ENCODE measurements at regions not wholly inside any gene's neighbourhood (a gene's known extent, or its start where the extent isn't known, plus 50 kb on each side); places are given as distances from the start of the nearest gene placed in this dataset.

DNA sequence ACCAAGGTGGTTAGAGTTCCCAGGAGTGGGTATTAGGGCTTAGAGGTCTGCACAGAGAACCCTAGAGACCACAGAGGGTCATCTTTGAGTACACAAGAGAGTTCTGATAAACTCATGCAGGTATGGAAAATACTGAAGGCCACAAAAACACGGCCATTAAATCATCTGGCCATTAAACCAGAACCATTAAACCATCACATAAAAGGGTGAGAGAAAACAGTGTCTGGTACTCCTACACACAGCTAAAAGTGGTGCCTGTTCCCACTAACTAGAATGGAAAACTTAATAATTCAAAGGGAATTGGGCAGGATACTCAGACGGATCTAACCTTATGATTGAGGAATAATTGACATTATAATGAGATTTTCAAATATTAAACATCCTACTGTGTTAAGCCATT lies 679.4 kb downstream of the TNS3 start (continued):
- TF ChIP-seq, protein P1, sequence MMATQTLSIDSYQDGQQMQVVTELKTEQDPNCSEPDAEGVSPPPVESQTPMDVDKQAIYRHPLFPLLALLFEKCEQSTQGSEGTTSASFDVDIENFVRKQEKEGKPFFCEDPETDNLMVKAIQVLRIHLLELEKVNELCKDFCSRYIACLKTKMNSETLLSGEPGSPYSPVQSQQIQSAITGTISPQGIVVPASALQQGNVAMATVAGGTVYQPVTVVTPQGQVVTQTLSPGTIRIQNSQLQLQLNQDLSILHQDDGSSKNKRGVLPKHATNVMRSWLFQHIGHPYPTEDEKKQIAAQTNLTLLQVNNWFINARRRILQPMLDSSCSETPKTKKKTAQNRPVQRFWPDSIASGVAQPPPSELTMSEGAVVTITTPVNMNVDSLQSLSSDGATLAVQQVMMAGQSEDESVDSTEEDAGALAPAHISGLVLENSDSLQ (IDR thresholded peaks at IDR 0.05) = no peak
- TF ChIP-seq, protein P2, sequence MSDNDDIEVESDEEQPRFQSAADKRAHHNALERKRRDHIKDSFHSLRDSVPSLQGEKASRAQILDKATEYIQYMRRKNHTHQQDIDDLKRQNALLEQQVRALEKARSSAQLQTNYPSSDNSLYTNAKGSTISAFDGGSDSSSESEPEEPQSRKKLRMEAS (IDR thresholded peaks at IDR 0.05; ENCODE audit: low read depth, low read length) = no peak
- TF ChIP-seq CHD2 (IDR thresholded peaks at IDR 0.05; ENCODE audit: borderline replicate concordance, low read depth, low read length) (no peak), SP1 (IDR thresholded peaks at IDR 0.05; ENCODE audit: low read depth, low read length) (no peak), YY1 (IDR thresholded peaks at IDR 0.05; ENCODE audit: low read depth, low read length) (no peak), WRNIP1 (IDR thresholded peaks at IDR 0.05; ENCODE audit: borderline replicate concordance, low read depth, low read length) (no peak), CHD4 (IDR thresholded peaks at IDR 0.05) (no peak), SRF (IDR thresholded peaks at IDR 0.05; ENCODE audit: low read depth in 2 of 2, low read length in 2 of 2) (no peak)

DNA sequence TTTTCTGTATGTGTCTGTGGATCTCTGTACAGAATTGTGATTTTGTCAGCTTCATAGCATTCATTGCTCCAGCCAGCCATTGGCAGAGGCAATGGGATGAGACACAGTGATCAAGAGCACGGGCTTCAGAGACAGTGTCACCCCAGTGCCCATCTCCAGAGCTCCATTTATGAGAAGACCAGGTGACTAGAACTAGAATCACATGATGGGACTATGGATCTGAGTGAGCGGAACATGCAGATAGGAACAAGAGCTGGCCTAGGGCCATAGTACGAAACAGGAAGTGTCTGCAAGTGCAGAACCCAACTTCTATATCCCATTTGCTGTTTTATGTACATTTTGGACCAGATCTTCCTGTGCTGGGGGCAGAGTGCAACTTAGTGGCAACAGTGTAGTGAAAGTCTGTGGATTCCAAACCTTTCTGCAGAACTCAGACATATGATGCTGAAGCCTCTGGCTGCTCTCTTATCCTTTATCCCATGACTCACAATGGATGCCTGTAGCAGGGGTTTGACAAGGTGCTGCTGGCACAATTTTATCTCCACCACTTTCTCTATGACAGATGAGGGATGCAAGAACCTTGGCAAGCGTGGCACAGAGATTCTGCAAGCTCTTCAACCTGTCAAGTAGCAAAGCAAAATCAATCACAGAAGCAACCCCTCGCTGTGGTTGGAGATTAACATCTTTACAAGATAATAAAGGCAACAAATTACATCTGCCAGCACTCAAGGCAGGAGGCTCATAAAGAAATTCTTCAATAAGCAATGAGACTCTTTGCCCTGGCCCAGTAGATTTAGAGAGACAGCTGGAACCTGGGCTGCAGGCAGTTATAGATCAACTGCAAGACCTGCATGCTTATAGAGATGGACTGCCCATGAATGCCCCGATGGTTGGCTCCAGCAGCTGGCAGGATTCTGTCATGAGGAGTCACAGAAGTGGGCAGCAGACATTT lies 681.3 kb downstream of the TNS3 start:
- FAIRE-seq = no peak
- TF ChIP-seq LARP7 (IDR thresholded peaks at IDR 0.05) = no peak
- no peak for TF ChIP-seq STAT1 (conservative IDR thresholded peaks at IDR 0.05)
- no peak for TF ChIP-seq SIN3A (IDR thresholded peaks at IDR 0.05; ENCODE audit: low read depth, low read length)
- no peak for TF ChIP-seq FOXK2 (IDR thresholded peaks at IDR 0.05)
- TF ChIP-seq, protein P3, sequence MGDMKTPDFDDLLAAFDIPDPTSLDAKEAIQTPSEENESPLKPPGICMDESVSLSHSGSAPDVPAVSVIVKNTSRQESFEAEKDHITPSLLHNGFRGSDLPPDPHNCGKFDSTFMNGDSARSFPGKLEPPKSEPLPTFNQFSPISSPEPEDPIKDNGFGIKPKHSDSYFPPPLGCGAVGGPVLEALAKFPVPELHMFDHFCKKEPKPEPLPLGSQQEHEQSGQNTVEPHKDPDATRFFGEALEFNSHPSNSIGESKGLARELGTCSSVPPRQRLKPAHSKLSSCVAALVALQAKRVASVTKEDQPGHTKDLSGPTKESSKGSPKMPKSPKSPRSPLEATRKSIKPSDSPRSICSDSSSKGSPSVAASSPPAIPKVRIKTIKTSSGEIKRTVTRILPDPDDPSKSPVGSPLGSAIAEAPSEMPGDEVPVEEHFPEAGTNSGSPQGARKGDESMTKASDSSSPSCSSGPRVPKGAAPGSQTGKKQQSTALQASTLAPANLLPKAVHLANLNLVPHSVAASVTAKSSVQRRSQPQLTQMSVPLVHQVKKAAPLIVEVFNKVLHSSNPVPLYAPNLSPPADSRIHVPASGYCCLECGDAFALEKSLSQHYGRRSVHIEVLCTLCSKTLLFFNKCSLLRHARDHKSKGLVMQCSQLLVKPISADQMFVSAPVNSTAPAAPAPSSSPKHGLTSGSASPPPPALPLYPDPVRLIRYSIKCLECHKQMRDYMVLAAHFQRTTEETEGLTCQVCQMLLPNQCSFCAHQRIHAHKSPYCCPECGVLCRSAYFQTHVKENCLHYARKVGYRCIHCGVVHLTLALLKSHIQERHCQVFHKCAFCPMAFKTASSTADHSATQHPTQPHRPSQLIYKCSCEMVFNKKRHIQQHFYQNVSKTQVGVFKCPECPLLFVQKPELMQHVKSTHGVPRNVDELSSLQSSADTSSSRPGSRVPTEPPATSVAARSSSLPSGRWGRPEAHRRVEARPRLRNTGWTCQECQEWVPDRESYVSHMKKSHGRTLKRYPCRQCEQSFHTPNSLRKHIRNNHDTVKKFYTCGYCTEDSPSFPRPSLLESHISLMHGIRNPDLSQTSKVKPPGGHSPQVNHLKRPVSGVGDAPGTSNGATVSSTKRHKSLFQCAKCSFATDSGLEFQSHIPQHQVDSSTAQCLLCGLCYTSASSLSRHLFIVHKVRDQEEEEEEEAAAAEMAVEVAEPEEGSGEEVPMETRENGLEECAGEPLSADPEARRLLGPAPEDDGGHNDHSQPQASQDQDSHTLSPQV (IDR thresholded peaks at IDR 0.05) = no peak
- TF ChIP-seq STAT3 (IDR thresholded peaks at IDR 0.05; ENCODE audit: low read depth, low read length) = no peak
- TF ChIP-seq, protein P4, sequence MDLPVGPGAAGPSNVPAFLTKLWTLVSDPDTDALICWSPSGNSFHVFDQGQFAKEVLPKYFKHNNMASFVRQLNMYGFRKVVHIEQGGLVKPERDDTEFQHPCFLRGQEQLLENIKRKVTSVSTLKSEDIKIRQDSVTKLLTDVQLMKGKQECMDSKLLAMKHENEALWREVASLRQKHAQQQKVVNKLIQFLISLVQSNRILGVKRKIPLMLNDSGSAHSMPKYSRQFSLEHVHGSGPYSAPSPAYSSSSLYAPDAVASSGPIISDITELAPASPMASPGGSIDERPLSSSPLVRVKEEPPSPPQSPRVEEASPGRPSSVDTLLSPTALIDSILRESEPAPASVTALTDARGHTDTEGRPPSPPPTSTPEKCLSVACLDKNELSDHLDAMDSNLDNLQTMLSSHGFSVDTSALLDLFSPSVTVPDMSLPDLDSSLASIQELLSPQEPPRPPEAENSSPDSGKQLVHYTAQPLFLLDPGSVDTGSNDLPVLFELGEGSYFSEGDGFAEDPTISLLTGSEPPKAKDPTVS (IDR thresholded peaks at IDR 0.05; ENCODE audit: low read depth, low read length) = no peak
- TF ChIP-seq RELA (IDR thresholded peaks at IDR 0.05; ENCODE audit: borderline replicate concordance, partially characterized antibody) = no peak
- TF ChIP-seq NFXL1 (IDR thresholded peaks at IDR 0.05; ENCODE audit: borderline replicate concordance) = no peak

More for the DNA sequence above, 681.3 kb downstream of the TNS3 start:
- H3K36me3 ChIP-seq (ENCODE audit: control insufficient read depth in 2 of 2, insufficient read depth in 2 of 2, low read length in 1 of 2) = no peaks in the 10 kb centered on the region
- no peak overlapping the region for H3K27ac ChIP-seq (ENCODE audit: control insufficient read depth, insufficient read depth)
- CTCF ChIA-PET = interaction anchor here (1.1 kb wide), 1 partner anchor 8 kb away, joined by 3 read pairs; no protein-coding TSS in a partner anchor
- POLR2A ChIA-PET = interaction anchor here (0.6 kb wide), 1 partner anchor 1888 kb away, joined by 5 read pairs; no protein-coding TSS in a partner anchor
- 2% methylated on average over 6 of the region's 6 CpGs for WGBS (ENCODE audit: insufficient coverage, insufficient replicate concordance, low lambda C conversion rate, missing lambda C conversion rate)
- no peak overlapping the region for H2AFZ ChIP-seq (ENCODE audit: control insufficient read depth, low read depth, low read length)
- SMC1A ChIA-PET (ENCODE audit: uncharacterized antibody, unreplicated experiment) = no interaction called here
- RAD21 ChIA-PET (ENCODE audit: unreplicated experiment) = no interaction called here
- H3K4me3 ChIP-seq = no peak overlapping the region
- H3K4me2 ChIP-seq (ENCODE audit: control insufficient read depth, insufficient read depth) = no peak overlapping the region
- no peaks in the 10 kb centered on the region for H3K4me1 ChIP-seq (ENCODE audit: control insufficient read depth, insufficient read depth, low read length)
- H3K79me2 ChIP-seq (ENCODE audit: control insufficient read depth, insufficient read depth, low read length) = no peaks in the 10 kb centered on the region
- no TSS peak for BruUV-seq (replicated peaks)
- H3K9ac ChIP-seq (ENCODE audit: control insufficient read depth, insufficient read depth, low read length) = no peak overlapping the region
- in situ Hi-C loops (cut with MboI) (no loop called here), intact Hi-C loops (cut with micrococcal nuclease; ENCODE audit: unreplicated experiment) (no loop called here)
- no peaks in the 10 kb centered on the region for H3K27me3 ChIP-seq (replicated peaks in 1 of 2; ENCODE audit: control insufficient read depth in 2 of 2, insufficient read depth in 2 of 2, low read length in 1 of 2)
- H4K20me1 ChIP-seq (ENCODE audit: control insufficient read depth, insufficient read depth) = no peaks in the 10 kb centered on the region
- ATAC-seq (no peak), DNase-seq (ENCODE audit: low read depth, low spot score) (no peak)
- no peaks in the 10 kb centered on the region for H3K9me3 ChIP-seq (replicated peaks; ENCODE audit: control insufficient read depth, insufficient read depth, low read length)
